Fibroblast of villous mesenchyme (primary cell): ENCODE measurements at regions not wholly inside any gene's neighbourhood (a gene's known extent, or its start where the extent isn't known, plus 50 kb on each side); places are given as distances from the start of the nearest gene placed in this dataset.

Source experiments
- DNase-seq: peaks from one replicate; pipeline ENCODE4 v3.0.0-alpha.2; 2010; ENCODE audit warnings: low read depth
- H3K4me3 ChIP-seq: 2 replicates; pipeline ENCODE4 v1.5.1; 2011; ENCODE audit warnings: low read depth, mild to moderate bottlenecking, low read length
- TF ChIP-seq, protein P1 (sequence below): IDR thresholded peaks from 2 replicates; pipeline ENCODE4 v1.5.1; 2012; ENCODE audit warnings: low read depth, mild to moderate bottlenecking, low read length; ENCODE audit not compliant: insufficient read depth

DNA sequence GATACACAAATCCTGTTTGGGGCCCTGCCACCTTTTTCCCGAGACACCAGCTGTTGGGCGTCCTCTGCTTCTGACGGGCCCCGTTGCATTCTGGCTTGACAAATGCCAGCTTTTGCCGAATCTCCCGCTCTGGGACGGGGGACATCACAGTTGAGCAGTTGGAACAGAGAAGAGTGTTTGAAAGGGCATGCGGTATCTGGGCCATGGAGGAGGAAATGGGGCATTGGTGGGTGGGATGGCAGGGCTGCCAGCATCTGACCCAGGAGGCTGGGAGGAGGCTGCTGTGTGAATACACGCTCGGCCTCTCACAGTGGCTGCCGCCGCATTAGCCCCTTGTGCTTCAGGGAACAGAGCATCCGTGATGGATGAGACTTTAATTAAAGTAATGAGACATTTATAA is 184.3 kb upstream of the TNRC6C start:
- no peak overlapping the region for H3K4me3 ChIP-seq
- TF ChIP-seq, protein P1, sequence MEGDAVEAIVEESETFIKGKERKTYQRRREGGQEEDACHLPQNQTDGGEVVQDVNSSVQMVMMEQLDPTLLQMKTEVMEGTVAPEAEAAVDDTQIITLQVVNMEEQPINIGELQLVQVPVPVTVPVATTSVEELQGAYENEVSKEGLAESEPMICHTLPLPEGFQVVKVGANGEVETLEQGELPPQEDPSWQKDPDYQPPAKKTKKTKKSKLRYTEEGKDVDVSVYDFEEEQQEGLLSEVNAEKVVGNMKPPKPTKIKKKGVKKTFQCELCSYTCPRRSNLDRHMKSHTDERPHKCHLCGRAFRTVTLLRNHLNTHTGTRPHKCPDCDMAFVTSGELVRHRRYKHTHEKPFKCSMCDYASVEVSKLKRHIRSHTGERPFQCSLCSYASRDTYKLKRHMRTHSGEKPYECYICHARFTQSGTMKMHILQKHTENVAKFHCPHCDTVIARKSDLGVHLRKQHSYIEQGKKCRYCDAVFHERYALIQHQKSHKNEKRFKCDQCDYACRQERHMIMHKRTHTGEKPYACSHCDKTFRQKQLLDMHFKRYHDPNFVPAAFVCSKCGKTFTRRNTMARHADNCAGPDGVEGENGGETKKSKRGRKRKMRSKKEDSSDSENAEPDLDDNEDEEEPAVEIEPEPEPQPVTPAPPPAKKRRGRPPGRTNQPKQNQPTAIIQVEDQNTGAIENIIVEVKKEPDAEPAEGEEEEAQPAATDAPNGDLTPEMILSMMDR, result no peak
- no peak for DNase-seq

DNA sequence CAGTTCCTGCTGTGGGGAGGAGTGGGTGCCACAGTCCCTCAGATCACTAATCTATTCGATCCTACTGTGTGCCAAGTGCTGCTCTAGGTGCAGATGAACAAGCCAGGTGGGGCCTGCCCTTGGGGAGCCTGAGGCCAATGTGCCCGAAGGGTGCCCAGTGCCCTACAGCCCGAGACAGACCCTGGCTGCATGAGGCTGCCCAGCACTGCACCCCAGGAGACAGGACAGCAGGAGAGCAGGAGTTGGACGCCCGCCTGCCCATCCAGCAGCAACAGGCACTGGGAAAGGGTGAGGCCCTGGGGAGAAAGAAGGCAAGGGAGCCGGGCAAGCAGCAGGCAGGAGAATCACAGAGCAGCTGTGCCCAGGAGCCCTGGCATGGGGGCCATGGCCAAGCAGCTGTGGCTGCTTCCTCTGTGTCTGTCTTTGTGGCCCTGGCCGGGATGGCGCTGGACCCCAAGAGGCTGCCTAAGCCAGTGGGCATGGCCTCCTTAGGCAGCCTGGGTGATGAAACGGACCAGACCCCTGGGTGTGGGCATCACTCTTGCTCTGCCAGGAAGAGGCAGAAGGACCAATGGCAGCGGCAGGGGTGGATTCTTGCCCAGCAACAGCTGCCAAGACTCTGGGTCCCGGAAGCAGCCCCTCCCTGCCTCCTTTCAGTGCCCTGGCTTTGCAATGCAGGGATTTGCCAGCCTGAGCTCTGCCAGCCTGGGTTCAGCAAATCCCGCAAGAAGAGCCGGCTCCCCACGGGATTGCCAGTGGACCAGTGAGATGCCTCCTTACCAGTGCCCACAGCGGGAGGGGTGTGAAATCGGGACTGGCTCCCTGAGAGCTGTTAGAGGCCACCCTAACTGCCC is 179.6 kb upstream of the TNRC6C start:
- DNase-seq, result no peak
- TF ChIP-seq, protein P1, result no peak
- no peak overlapping the region for H3K4me3 ChIP-seq

DNA sequence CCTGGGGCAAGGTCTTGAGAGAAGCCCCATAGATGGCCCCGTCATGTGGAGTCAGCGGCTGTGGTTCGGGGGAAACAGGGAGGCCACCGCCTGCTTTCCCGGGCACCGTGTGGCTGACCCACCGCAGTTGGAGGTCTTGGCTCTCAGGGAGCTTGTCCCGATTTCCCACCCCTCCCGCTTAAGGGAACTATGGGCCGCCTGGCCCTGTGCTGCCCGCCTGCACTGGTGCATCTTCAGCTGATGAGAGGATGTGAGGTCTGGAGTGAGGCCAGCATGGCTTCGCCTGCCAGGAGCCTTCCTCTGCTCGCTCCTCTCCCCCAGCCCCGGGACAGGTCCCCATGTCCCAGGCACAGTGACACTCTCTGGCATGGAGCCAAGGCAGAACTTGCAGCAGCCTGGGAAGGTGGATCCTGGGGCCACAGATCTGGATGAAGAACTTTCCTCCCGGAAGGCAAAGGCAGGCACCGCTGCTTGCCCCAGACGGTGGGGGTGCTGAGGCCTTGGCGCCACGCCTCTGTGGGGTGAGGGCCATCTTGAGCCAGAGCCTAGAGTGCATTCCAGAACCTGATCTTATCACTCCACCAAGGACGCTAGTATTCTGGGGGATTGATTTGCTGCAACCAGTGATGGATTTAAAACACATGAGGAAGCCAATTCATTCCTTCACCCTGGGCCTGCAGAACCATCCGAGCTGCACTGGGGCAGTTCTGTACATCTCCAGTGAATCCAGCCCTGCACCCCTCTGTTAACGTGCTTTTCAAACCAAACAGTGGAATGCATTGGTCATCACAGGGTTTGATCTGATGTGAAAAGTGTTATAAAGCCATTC is 178.6 kb upstream of the TNRC6C start:
- H3K4me3 ChIP-seq, result no peak overlapping the region
- DNase-seq, result no peak
- TF ChIP-seq, protein P1, result no peak

DNA sequence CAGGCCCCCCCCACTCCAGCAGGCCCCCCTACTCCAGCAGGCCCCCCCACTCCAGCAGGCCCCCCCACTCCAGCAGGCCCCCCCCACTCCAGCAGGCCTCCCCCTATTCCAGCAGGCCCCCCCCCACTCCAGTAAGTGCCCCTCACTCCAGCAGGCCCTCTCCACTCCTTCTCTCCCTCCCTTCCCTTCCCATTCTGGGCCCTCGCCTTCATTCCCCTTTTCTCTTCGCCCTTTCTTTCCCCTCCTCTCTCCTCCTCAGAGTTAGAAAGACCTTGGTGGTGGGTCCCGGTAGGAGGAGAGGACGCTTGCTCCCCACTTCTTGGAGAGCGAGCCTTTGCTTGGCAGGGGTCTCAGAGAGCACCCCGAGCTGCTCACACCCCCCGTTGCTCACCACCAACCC is 177.0 kb upstream of the TNRC6C start:
- DNase-seq, result no peak
- no peak overlapping the region for H3K4me3 ChIP-seq
- TF ChIP-seq, protein P1, result no peak

DNA sequence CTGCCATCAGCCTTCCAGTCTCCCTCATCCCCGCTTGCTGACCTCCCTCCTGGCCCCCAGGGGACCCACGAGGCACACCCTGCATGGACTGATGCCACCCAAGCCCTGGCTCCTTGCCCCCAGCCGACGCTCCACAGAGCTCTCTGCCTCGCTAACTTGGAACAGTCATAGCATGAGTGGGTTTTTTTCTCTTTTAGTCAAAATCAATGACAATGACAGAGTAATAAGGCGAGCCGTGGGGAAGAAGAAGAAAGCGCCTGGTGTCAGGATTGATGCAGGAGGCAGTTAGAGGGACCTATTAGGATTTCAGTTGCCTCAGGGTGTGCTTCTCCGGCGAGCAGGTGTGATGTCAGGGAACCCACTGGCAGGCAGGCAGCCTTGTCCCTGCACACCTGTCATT is 176.3 kb upstream of the TNRC6C start:
- TF ChIP-seq, protein P1, result no peak
- no peak for DNase-seq
- H3K4me3 ChIP-seq, result no peak overlapping the region

DNA sequence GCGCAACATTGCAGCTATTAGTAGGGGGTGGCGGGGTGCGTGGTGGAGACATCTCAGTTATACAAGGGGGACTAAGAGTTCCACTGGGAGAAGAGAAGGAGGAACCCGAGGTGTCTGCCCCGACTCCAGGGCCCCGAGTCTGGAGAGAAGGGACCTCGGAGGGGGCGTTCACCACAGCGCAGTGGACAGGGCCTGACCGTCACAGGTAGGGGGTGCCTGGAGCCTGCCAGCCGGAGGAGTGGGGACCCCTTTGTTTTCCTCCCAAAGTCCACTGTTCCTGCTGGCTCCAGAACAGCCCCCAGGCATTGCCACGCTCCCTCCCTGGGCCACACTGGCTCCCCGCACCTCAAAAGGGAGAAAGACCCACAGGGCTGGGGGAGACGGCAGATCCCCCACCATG is 175.9 kb upstream of the TNRC6C start:
- DNase-seq, result no peak
- TF ChIP-seq, protein P1, result no peak

More for the DNA sequence above, 175.9 kb upstream of the TNRC6C start:
- no peak overlapping the region for H3K4me3 ChIP-seq
